Stimulated activated CD8-positive, alpha-beta memory T cell treated with anti-CD3 and anti-CD28 coated beads, Interleukin-12 subunit alpha, Interleukin-12 subunit beta, amount 100 ng/mL, for 1 hour (primary cell): ENCODE measurements at regions not wholly inside any gene's neighbourhood (a gene's known extent, or its start where the extent isn't known, plus 50 kb on each side); places are given as distances from the start of the nearest gene placed in this dataset.
"Not testable (repeated sequence)": the region's sequence is repeated elsewhere in the genome, so short reads cannot be mapped to it uniquely, and the experiment has no call there.

ENCODE experiments used
- DNase-seq: peaks from one replicate; pipeline ENCODE4 v3.0.0-alpha.2; 2020; ENCODE audit warnings: low read depth

- DNase-seq, result no peak
Observed at GRCh38 chr18:73431620-73432019, 563.8 kb upstream of the NETO1 start.

DNA sequence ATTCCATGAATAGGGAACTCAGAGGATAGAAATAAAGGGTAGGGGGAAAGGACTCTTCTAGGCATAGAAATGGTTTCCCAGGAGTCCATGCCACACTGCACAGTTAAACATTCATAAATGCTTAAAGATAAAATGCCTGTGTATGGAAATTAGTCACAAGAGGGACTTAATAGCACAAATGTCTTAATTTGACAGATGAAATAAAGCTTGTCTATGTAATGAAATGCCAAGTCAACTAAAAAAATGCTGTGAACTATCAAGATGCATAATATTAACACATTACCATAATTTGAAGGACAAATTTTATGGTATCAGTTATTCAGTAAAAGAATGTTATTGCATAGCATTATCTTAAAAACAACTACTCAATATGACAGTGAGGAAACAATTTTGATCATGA lies 553.2 kb upstream of the NETO1 start:
- DNase-seq, result no peak

DNA sequence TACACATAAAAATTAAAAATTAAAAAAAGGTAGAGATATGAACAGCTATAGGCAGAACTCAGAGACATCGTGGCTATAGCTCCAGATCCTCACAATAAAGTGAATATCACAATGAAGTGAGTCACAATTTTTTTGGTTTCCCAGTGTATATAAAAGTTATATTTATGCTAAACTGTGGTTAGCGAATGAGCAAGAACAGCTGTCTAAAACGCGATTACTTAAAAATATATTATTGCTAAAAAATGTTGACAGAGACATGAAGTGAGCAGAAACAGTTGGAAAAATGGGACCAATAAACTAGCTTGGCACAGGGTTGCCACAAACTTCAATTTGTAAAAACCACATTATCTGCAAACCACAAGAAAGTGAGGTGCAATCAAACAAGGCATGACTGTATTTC lies 551.7 kb upstream of the NETO1 start:
- DNase-seq, result no peak

DNA sequence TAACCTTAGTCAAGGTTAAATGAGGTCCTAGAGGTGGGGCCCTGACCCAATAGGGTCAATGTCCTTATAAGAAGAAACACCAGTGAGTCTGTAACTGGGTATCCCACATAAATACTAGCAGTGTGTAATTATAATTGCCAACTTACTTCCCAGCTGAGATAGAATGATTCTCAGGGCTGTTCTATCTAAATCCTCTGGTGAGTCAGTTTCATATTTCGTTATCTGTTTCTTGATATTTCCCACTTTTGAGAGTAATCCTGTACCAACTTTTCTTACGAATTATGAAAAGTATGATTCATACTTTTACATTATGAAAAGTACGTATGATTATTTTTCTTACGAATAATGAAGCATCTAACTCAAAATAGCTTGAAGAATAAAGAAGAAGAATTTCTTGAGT lies 546.8 kb upstream of the NETO1 start:
- no peak for DNase-seq

- no peak for DNase-seq
Observed at GRCh38 chr18:73414069-73414468, 546.3 kb upstream of the NETO1 start.

GRCh38 chr18:73409242-73409641 lies 541.5 kb upstream of the NETO1 start:
- DNase-seq, result no peak

DNA sequence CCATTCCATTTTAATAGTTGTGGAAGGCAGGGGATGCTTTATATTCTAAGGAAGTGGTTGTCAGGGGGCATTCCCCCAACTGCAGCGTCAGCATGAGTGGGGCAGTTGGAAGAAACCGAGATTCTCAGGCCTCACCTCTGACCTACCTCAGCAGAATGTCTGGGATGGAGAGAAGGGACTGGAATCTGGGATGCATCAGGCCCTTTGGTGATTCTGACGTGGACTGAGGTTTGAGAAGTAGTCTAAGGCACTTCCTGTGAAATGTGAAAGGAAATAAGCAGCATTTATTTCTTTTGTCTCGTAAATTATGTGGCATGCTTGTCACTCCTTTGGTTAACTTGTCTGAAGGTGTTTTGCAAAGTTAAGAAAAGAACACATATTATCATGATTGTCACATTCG lies 540.7 kb upstream of the NETO1 start:
- DNase-seq, result no peak

DNA sequence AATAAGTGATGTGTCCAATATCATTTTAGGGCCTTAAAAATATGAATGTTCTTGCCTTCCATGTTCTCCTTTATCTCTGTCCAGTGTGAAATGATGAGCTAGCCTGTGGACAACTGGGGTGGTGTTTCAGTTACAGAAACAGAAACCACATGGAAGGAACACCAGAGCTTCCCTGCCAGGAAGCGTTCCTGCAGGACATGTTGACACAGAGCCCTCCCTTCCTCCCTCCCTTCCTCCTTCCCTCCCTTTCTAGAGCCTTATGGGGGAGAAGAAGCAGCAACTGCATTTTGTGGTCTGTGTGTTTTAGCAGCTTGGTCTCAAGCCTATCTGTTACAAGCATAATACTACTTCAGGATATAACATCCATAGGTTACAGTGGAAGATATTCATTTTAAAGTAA lies 539.7 kb upstream of the NETO1 start:
- no peak for DNase-seq

- no peak for DNase-seq
Observed at GRCh38 chr18:73384246-73384645, 516.5 kb upstream of the NETO1 start.

DNA sequence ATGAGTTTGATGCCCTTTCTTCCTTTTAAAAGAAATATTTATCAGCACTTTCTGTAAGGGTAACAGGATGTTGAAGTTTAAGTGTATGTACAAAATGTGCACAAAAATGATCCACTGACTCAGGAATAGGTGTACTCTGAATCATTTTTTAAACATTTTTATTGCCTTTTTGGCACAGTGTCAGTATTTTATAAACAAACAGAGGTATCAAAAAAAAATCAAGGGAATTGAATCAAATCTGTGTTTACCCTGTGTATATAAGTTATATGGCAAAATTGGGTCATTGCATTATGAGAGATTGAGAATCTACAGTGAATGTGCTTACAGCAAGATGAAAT lies 513.9 kb upstream of the NETO1 start:
- DNase-seq, result no peak

- no peak for DNase-seq
Observed at GRCh38 chr18:73381016-73381698, 513.4 kb upstream of the NETO1 start.

GRCh38 chr18:73366713-73367112 lies 498.9 kb upstream of the NETO1 start:
- DNase-seq, result no peak

DNA sequence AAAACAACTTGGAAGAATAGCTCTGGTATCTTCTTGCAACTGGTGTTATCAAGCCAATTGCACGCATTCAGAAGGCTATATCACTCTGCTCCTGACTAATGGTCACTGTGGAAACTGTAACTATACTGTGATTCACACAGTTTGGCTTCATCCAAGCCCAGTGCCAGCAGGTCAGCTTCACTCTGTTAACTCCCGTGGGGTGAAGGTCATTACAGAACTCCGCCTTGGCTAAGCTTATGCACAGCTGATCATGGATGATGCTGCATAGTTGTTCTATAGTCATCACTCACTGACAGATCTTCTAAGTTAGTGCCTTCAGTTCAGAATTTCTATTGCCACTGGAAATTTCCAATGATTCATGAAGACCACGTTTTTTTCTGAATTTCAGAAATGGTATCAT lies 497.2 kb upstream of the NETO1 start:
- no peak for DNase-seq

DNA sequence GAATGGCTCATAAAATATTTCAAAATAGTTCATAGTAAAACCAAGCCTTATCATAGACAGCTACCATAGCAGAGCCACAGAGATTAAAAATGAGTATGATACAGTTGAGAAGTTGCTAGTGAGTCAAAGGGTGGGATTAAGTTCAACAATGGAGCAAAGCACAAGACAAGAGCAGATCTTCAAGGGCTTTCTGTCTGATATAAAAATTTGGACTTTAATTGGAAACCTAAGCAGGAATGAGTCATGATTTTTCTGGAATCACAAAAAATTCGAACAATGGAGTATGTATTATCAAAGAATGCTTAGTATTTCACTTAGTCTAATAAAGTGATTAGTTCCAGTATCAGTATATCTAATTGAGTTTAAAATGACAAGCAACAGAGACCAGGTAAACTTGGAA lies 487.3 kb upstream of the NETO1 start:
- no peak for DNase-seq

- no peak for DNase-seq
Observed at GRCh38 chr18:73352546-73352945, 484.8 kb upstream of the NETO1 start.

DNA sequence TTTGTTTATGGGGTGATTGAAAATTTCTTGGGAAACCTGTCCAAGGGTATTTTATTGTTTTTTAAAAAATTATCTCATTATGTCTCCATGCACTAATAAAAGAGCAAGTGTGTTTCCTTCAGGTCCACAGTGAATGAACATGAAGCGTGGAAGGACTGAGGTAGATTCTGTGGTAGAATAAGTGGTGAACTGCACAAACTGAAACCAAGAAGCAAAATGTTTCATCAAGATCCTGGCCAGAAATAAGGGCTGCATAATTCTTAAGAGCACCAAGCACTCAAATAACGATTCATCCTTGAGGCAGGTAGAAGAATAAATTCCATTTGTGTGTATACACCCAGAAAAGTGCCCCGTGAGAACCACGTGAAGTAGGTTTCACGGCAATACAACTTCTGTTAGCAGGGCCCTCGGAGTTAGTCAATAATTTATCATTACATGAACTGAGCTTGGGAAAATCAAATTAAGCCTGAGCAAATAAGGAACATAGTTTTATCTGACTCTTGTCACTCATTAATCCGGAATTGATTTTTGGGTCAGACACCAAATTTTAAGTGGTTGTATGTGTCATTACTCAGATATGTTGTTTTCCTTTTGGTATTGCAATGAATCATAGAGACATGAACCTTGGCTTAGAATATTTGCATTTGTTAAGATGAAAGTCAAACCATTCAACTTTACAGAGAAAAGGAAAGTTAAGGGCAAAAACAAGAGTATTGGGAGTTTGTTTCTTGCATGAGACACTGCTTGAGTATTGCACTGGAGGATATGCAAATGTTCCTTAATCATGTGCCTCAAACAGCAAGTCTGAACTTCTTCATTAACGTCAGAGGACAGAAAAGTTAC lies 472.6 kb upstream of the NETO1 start:
- no peak for DNase-seq

DNA sequence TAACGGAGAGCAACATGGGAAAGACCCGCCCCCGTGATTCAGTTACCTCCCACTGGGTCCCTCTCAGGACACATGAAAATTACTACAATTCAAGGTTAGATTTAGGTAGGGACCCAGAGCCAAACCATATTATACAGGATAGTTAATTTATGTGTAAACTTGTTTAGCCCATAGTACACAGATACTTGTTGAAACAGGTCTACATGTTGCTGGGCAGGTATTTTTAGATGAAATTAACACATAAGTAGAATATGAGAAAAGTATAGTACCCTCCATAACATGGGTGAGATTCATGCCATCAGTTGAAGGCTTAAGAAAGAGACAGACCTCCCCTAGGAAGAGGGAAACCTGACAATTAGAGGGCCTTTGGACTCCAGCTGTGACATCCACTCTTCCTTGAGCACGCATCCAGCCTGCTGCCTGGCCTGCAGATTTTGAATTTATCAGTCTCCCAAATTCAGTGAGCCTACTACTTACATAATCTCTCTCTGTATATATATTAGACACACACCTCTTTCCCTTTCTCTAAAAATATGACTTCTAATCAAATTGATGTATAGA lies 463.5 kb upstream of the NETO1 start:
- no peak for DNase-seq

DNA sequence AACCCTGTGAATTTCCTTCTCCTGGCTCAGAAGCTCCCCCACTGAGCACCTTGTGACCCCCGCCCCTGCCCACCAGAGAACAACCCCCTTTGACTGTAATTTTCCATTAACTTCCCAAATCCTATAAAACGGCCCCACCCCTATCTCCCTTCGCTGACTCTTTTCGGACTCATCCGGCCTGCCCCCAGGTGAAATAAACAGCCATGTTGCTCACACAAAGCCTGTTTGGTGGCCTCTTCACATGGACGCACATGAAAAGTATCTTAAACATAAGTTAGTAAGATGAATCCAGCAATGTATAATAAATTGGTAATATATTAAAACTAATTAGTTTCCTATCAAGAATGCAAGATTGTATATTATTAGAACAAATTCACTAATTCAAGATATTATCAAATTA lies 462.3 kb upstream of the NETO1 start:
- not testable (repeated sequence) for DNase-seq

DNA sequence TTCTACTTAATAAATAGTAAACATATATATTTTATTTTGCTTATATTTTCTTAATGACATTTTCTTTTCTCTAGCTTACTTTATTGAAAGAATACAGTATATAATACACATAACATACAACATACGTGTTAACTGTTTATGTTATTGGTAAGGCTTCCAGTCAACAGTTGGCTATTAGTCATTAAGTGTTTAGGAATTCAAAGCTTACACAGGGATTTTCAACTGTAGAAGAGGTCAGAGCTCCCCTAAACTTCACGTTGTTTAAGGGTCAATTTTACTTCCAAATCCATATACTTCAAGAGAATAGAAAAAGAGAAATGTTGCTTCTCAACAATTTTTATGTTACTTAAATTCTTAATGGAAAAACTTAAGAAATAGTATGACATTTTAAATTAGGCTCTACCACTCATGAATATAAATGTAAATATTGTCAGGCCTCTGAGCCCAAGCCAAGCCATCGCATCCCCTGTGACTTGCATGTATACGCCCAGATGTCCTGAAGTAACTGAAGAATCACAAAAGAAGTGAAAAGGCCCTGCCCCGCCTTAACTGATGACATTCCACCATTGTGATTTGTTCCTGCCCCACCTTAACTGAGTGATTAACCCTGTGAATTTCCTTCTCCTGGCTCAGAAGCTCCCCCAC lies 456.5 kb upstream of the NETO1 start:
- not testable (repeated sequence) for DNase-seq

DNA sequence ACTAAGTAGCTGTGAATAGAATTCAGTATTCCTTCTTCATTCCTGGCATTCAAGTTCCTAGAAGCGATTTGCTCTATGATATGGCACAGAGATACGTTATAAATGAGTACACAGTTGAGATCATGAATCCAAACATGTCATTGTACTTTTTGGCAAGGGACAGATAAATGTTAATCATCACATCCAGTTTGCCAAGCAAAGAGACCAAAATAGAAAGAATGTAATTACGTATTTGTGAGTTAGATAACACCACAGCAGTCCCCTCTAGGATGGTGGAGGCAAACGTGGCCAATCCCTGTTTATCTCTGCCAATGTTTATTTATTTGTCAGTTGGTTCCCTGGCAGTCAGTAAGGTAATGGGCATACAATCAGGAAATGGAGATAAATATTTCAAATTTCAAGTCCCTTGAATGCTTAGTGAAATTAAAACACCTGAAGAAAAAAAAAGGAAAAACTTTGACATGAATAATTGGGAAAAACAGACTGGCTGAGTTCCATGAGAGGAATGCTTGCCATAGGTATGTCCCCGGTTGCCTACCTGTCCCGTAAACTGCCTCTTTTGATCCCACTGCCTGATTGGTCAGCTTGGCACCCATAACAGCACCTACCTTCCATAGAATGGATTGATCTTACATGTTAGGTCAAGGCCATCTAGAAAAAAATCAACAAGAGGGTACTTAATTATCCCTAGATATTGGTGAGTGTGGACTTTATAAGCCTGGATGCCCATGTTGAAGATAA lies 451.1 kb upstream of the NETO1 start:
- no peak for DNase-seq

DNA sequence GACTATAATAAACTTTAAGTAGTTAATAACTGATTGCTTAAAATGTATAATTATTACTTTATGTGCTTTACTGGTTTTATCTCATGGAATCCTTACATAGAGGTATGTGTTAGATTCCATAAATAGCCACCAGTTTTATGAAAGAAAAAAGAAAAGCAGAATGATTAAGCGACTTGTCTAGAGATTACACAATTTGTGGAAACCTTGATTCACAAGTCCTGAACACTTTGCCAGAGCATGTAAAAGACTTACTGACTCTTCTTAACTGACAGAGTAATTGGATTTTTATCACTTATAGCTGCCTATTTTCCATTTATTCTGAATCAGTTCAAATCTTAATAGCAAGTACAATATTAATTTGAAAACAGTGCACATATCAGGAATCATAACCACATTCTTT lies 448.7 kb upstream of the NETO1 start:
- DNase-seq, result no peak

DNA sequence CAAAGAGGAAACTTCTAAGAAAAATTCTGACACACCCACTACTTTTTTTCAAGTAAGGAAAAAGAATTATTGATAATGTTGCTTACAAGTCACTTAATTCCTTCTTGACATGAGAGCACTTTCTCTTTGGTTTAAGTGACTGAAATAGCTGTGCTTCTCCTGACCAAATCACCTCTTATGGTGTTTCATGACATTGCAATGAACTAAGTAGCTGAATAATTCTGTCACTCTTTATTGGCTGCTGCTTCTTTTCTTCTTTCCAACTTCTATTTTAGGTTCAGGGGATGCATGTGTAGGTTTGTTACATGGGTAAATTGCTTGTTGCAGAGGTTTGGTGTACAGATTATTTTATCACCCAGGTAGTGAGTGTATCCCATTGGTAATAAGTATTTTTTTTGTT lies 447.6 kb upstream of the NETO1 start:
- no peak for DNase-seq
